Adrenal gland (tissue), 9 donors: ENCODE measurements at regions not wholly inside any gene's neighbourhood (a gene's known extent, or its start where the extent isn't known, plus 50 kb on each side); places are given as distances from the start of the nearest gene placed in this dataset.

Experiments
- DNase-seq, 7 donors: peaks; one replicate each; pipeline ENCODE4 v3.0.0-alpha.2; 2019 to 2020
- H3K27ac ChIP-seq, 5 donors: fragments of 200-600 bp; sonication (generic) in 4 of 5; 1 replicate in 3 of 5; 2 replicates in 2 of 5; pipeline versions ENCODE4 v1.5.1 to v1.8.0; 2016 to 2020; ENCODE audit warnings: mild to moderate bottlenecking in 1 of 5
- H3K27me3 ChIP-seq: fragments of 200-600 bp; 2 replicates; pipeline ENCODE4 v1.8.0; 2021
- H3K36me3 ChIP-seq, 2 donors: fragments of 200-600 bp; replicated peaks in 1 of 2; 1 replicate in 1 of 2; 2 replicates in 1 of 2; pipeline versions ENCODE4 v1.5.1 to v1.8.0; 2018 to 2022
- H3K4me1 ChIP-seq, 2 donors: fragments of 200-600 bp; replicated peaks in 1 of 2; 1 replicate in 1 of 2; 2 replicates in 1 of 2; pipeline versions ENCODE4 v1.5.1 to v1.8.0; 2018 to 2021
- H3K4me3 ChIP-seq, 4 donors: fragments of 200-600 bp; sonication (generic) in 3 of 4; one replicate each; pipeline ENCODE4 v1.5.1; 2016 to 2018
- H3K9me3 ChIP-seq, 3 donors: fragments of 200-600 bp; sonication (generic) in 1 of 3; replicated peaks in 1 of 3; 1 replicate in 2 of 3; 2 replicates in 1 of 3; pipeline versions ENCODE4 v1.5.1 to v1.8.0; 2016 to 2021
- CTCF ChIP-seq, 6 experiments: fragments of 450-650 bp in 4 of 6; fragments of 200-600 bp in 2 of 6; sonication (generic) in 1 of 6; IDR thresholded peaks; 1 replicate in 5 of 6; 2 replicates in 1 of 6; pipeline versions ENCODE4 v1.5.1 to v1.8.0; 2016 to 2021; ENCODE audit warnings: antibody characterized with exemption in 6 of 6, mild to moderate bottlenecking in 2 of 6, moderate library complexity in 1 of 6
- POLR2A ChIP-seq, 2 donors: fragments of 450-650 bp; IDR thresholded peaks; one replicate each; pipeline ENCODE4 v1.6.1; 2017; ENCODE audit warnings: antibody characterized with exemption in 2 of 2, mild to moderate bottlenecking in 2 of 2, moderate library complexity in 1 of 2
- WGBS, 4 donors: extraction: QIAGEN DNeasy Blood & Tissue Kit in 2 of 4; methylation state at CpG; one replicate each; pipeline versions ENCODE4 v1.1.5 to v1.1.7; 2013 to 2017; 5-methylcytosine and 5-hydroxymethylcytosine counted together
- intact Hi-C, 2 donors: fragments of 100-400 bp; cut with DNase I; formaldehyde crosslinking; loops; one replicate each; pipeline versions ENCODE4 v1.14.1 to v1.15.0; 2022 to 2023
- donor health status: healthy with polysubstance abuse.
- donor health status: Bipolar disorder and iron deficiency.
- donor health status: DM: yes; HTN: yes; CAD: no.
- donor health status: DM: no; HTN: no; CAD: no.
- donor health status: DM: no; HTN: no; CAD: no.

- WGBS, 4 donors: 84 to 93% (median 89%) methylated on average over 1 of the region's 1 CpG
- no peak for TF ChIP-seq CTCF (IDR thresholded peaks at IDR 0.05)
- TF ChIP-seq POLR2A (IDR thresholded peaks at IDR 0.05): no peak
- Histone ChIP-seq H3K4me3 (no peak overlapping the region), H3K9me3 (no peaks in the 10 kb centered on the region), H3K27ac (no peak overlapping the region), H3K27me3 (peaks cover 6% of the 10 kb centered on the region), H3K36me3 (no peaks in the 10 kb centered on the region), H3K4me1 (no peaks in the 10 kb centered on the region)
- intact Hi-C loops: no loop called here
- no peak for DNase-seq
These were observed 1632.4 kb downstream of the RPA4 start for GRCh38 chrX:98516120-98516519.

DNA sequence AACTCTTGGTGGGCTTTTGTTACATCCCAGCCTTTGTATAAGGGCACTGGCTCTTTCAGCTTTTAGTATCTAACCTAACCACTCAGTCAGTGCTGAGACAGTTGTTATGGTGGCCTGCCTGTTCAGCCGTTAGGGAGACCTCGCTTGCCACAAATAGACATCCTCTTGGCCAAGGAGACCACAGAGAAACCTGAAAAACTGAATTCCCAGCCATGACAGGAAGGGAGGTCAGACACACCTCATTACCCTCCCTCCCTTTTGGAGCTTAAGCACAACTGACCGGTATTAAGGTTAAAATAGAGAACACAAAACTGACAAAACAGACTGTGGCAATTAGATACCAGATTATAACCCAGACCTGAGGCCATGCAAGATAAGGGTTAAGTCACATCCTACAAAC is 1639.3 kb downstream of the RPA4 start:
- intact Hi-C loops: no loop called here
- TF ChIP-seq CTCF (IDR thresholded peaks at IDR 0.05) (no peak), POLR2A (IDR thresholded peaks at IDR 0.05) (no peak)
- Histone ChIP-seq H3K9me3 (no peaks in the 10 kb centered on the region), H3K4me3 (no peak overlapping the region), H3K27me3 (no peaks in the 10 kb centered on the region), H3K36me3 (no peaks in the 10 kb centered on the region), H3K27ac (no peak overlapping the region), H3K4me1 (no peaks in the 10 kb centered on the region)
- no peak for DNase-seq
- WGBS, 4 donors: 38 to 75% (median 63%) methylated on average over 1 to 3 of the region's 3 CpGs

DNA sequence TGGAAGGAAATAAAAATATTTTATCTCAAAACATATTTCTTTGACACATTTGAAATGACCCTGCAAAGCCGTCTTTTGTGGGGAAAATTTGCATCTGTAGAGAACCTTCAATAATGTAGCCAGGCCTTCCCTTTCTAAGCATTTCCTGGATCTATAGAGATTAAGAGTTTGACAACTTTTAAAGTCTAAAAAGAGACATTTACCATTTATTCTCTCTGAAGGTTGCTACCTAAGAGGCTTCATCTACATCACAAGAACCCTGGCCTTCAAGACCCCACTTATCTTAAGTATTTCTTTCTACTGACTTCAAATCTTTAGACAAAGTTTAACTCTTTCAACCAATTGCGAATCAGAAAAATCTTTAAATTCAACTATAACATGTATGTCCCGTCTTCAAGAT is 1639.8 kb downstream of the RPA4 start:
- Histone ChIP-seq H3K4me1 (no peaks in the 10 kb centered on the region), H3K4me3 (no peak overlapping the region), H3K27ac (no peak overlapping the region), H3K27me3 (no peaks in the 10 kb centered on the region), H3K9me3 (no peaks in the 10 kb centered on the region), H3K36me3 (no peaks in the 10 kb centered on the region)
- DNase-seq: no peak
- TF ChIP-seq POLR2A (IDR thresholded peaks at IDR 0.05): no peak
- no peak for TF ChIP-seq CTCF (IDR thresholded peaks at IDR 0.05)
- WGBS, 4 donors: 56 to 76% (median 71%) methylated on average over 3 of the region's 3 CpGs
- intact Hi-C loops: no loop called here

- Histone ChIP-seq H3K4me3 (no peak overlapping the region), H3K36me3 (no peaks in the 10 kb centered on the region), H3K9me3 (no peaks in the 10 kb centered on the region), H3K4me1 (no peaks in the 10 kb centered on the region), H3K27me3 (no peaks in the 10 kb centered on the region), H3K27ac (no peak overlapping the region)
- no peak for DNase-seq
- TF ChIP-seq POLR2A (IDR thresholded peaks at IDR 0.05): no peak
- TF ChIP-seq CTCF (IDR thresholded peaks at IDR 0.05): no peak
- intact Hi-C loops: no loop called here
- WGBS, 4 donors: 40 to 60% (median 52%) methylated on average over 2 of the region's 2 CpGs
These were observed 1664.8 kb downstream of the RPA4 start for GRCh38 chrX:98548519-98548918.
